PC-9 (cell line): ENCODE measurements at regions not wholly inside any gene's neighbourhood (a gene's known extent, or its start where the extent isn't known, plus 50 kb on each side); places are given as distances from the start of the nearest gene placed in this dataset.

Experiments used
- BruUV-seq: library from RNA; stranded (reverse); fragments of 400-500 nt; replicated peaks from 2 replicates; lab custom pipeline; 2021; lab: Mats Ljungman, UMichigan
- CTCF ChIA-PET: fragments of 300-600 bp; sonication (Branson Sonifier 250); formaldehyde crosslinking; loops from one replicate; lab custom pipeline; 2022; ENCODE audit warnings: antibody characterized with exemption; lab: Charles Lee
- POLR2A ChIA-PET: fragments of 300-600 bp; sonication (Branson Sonifier 250); formaldehyde crosslinking; loops from one replicate; lab custom pipeline; 2022; ENCODE audit warnings: antibody characterized with exemption; ENCODE audit not compliant: unreplicated experiment; lab: Charles Lee
- DNase-seq, 2 experiments: peaks; one replicate each; pipeline versions ENCODE4 v3.0.0 to v3.0.0-alpha.2; 2015 to 2022; ENCODE audit warnings: mixed read lengths in 1 of 2
- H2AFZ ChIP-seq: fragments of 200-600 bp; sonication (generic); 2 replicates; pipeline ENCODE4 v1.8.1; 2017; ENCODE audit warnings: antibody characterized with exemption
- H3F3A ChIP-seq: fragments of 200-600 bp; sonication (generic); 2 replicates; pipeline ENCODE4 v1.8.1; 2017; ENCODE audit warnings: antibody characterized with exemption, mild to moderate bottlenecking, low read depth; ENCODE audit not compliant: insufficient read depth
- H3K27ac ChIP-seq: fragments of 200-600 bp; sonication (generic); 2 replicates; pipeline ENCODE4 v1.6.1; 2016; ENCODE audit warnings: mixed run types
- H3K27me3 ChIP-seq: fragments of 200-600 bp; sonication (generic); 2 replicates; pipeline ENCODE4 v1.6.1; 2016; ENCODE audit warnings: low read depth, mixed run types; ENCODE audit not compliant: insufficient read depth
- H3K36me3 ChIP-seq: fragments of 200-600 bp; sonication (generic); 2 replicates; pipeline ENCODE4 v1.6.1; 2016; ENCODE audit warnings: low read depth, mixed run types
- H3K4me1 ChIP-seq: fragments of 200-600 bp; sonication (generic); replicated peaks from 2 replicates; pipeline ENCODE4 v1.6.1; 2016; ENCODE audit warnings: mixed run types; ENCODE audit not compliant: insufficient read depth
- H3K4me2 ChIP-seq: fragments of 200-600 bp; sonication (generic); 2 replicates; pipeline ENCODE4 v1.6.1; 2017; ENCODE audit warnings: mixed run types
- H3K4me3 ChIP-seq: fragments of 200-600 bp; sonication (generic); 2 replicates; pipeline ENCODE4 v1.6.1; 2016; ENCODE audit warnings: mixed run types
- H3K79me2 ChIP-seq: fragments of 200-600 bp; sonication (generic); 2 replicates; pipeline ENCODE4 v1.6.1; 2017; ENCODE audit warnings: low read depth, mixed run types
- H3K9me2 ChIP-seq: fragments of 200-600 bp; sonication (generic); 2 replicates; pipeline ENCODE4 v1.8.1; 2017; ENCODE audit warnings: mild to moderate bottlenecking; ENCODE audit not compliant: insufficient read depth
- H3K9me3 ChIP-seq: fragments of 200-600 bp; sonication (generic); 2 replicates; pipeline ENCODE4 v1.8.1; 2016; ENCODE audit warnings: low read depth; ENCODE audit not compliant: insufficient read depth
- H4K20me1 ChIP-seq: fragments of 200-600 bp; sonication (generic); 2 replicates; pipeline ENCODE4 v1.8.1; 2017; ENCODE audit not compliant: insufficient read depth
- CTCF ChIP-seq: fragments of 200-600 bp; sonication (generic); conservative IDR thresholded peaks from 2 replicates; pipeline ENCODE4 v1.6.1; 2017; ENCODE audit warnings: mixed run types, antibody characterized with exemption, mild to moderate bottlenecking, moderate library complexity
- EZH2 ChIP-seq: fragments of 200-600 bp; sonication (generic); IDR thresholded peaks from 2 replicates; pipeline ENCODE4 v1.8.0; 2017; ENCODE audit warnings: antibody characterized with exemption, low read depth
- intact Hi-C: fragments of 100-400 bp; cut with micrococcal nuclease; formaldehyde crosslinking; loops from one replicate; pipeline ENCODE4 v1.10.0; 2022; ENCODE audit not compliant: unreplicated experiment

GRCh38 chr3:170714562-170715535 is 129.0 kb upstream of the SLC7A14 start:
- H3K79me2 ChIP-seq = no peaks in the 10 kb centered on the region
- peaks cover 29% of the 10 kb centered on the region for H3F3A ChIP-seq
- H3K27me3 ChIP-seq = no peaks in the 10 kb centered on the region
- H4K20me1 ChIP-seq = no peaks in the 10 kb centered on the region
- peaks cover 37% of the 10 kb centered on the region for H3K4me1 ChIP-seq
- peak overlapping the region; percentile 68 for H3K27ac ChIP-seq
- intact Hi-C loops = loop anchor here (1.0 to 5.0 kb wide), 5 partner anchors 26 to 1932 kb away; no protein-coding TSS in a partner anchor
- BruUV-seq = no TSS peak
- no peak for TF ChIP-seq EZH2
- no peak for TF ChIP-seq CTCF
- H2AFZ ChIP-seq = no peak overlapping the region
- ChIA-PET CTCF (interaction anchor here (0.8 to 1.5 kb wide), 2 partner anchors 94 to 97 kb away, joined by 4 to 5 read pairs; no protein-coding TSS in a partner anchor), POLR2A (interaction anchor here (0.7 kb wide), 2 partner anchors 298 to 534 kb away, joined by 3 read pairs; no protein-coding TSS in a partner anchor)
- peak overlapping the region; percentile 39 for H3K4me2 ChIP-seq
- peak in 1 of 2 experiments; percentile 91 for DNase-seq
- H3K4me3 ChIP-seq = no peak overlapping the region
- H3K9me3 ChIP-seq = peaks cover 31% of the 10 kb centered on the region
- H3K36me3 ChIP-seq = no peaks in the 10 kb centered on the region
- no peaks in the 10 kb centered on the region for H3K9me2 ChIP-seq

GRCh38 chr3:170714122-170714521 is 128.2 kb upstream of the SLC7A14 start:
- Histone ChIP-seq H3K4me3 (no peak overlapping the region; the same call in 1 of the 2 replicates), H2AFZ (no peak overlapping the region; the same call in 1 of the 2 replicates), H3K4me2 (peak overlapping the region; percentile 39), H3K9me2 (no peaks in the 10 kb centered on the region), H3K27ac (peak overlapping the region; percentile 68), H3K79me2 (no peaks in the 10 kb centered on the region), H3K27me3 (no peaks in the 10 kb centered on the region), H3K4me1 (peaks cover 37% of the 10 kb centered on the region), H4K20me1 (no peaks in the 10 kb centered on the region), H3K9me3 (peaks cover 33% of the 10 kb centered on the region), H3K36me3 (no peaks in the 10 kb centered on the region), H3F3A (peaks cover 29% of the 10 kb centered on the region)
- DNase-seq = peak in 1 of 2 experiments; percentile 81
- BruUV-seq = no TSS peak
- TF ChIP-seq EZH2 (no peak), CTCF (no peak)
- CTCF ChIA-PET = interaction anchor here (0.8 to 1.5 kb wide), 3 partner anchors 28 to 97 kb away, joined by 3 to 5 read pairs (median 4); no protein-coding TSS in a partner anchor
- intact Hi-C loops = loop anchor here (1.0 kb wide), 4 partner anchors 25 to 95 kb away; no protein-coding TSS in a partner anchor
- POLR2A ChIA-PET = interaction anchor here (0.7 to 1.2 kb wide), 2 partner anchors 24 to 298 kb away, joined by 3 to 17 read pairs; no protein-coding TSS in a partner anchor

GRCh38 chr3:170713653-170714052 is 127.8 kb upstream of the SLC7A14 start:
- no peaks in the 10 kb centered on the region for H3K79me2 ChIP-seq
- peak in 1 of 2 experiments; percentile 51 for DNase-seq
- intact Hi-C loops = loop anchor here (1.0 kb wide), 4 partner anchors 24 to 96 kb away; no protein-coding TSS in a partner anchor
- ChIA-PET POLR2A (interaction anchor here (0.6 to 1.2 kb wide), 3 partner anchors 24 to 227 kb away, joined by 3 to 17 read pairs (median 4); partner anchors contain the start of gene RPL22L1), CTCF (interaction anchor here (0.5 to 1.5 kb wide), 3 partner anchors 29 to 452 kb away, joined by 3 to 4 read pairs (median 4); no protein-coding TSS in a partner anchor)
- no TSS peak for BruUV-seq
- peaks cover 29% of the 10 kb centered on the region for H3F3A ChIP-seq
- TF ChIP-seq CTCF (no peak), EZH2 (no peak)
- peaks cover 33% of the 10 kb centered on the region for H3K9me3 ChIP-seq
- H3K4me1 ChIP-seq = peaks cover 37% of the 10 kb centered on the region
- H3K36me3 ChIP-seq = no peaks in the 10 kb centered on the region
- no peaks in the 10 kb centered on the region for H3K9me2 ChIP-seq
- peak overlapping the region; percentile 39 for H3K4me2 ChIP-seq
- H3K4me3 ChIP-seq = no peak overlapping the region; the same call in 1 of the 2 replicates
- H3K27me3 ChIP-seq = no peaks in the 10 kb centered on the region
- no peak overlapping the region for H2AFZ ChIP-seq
- H3K27ac ChIP-seq = peak overlapping the region; percentile 68
- no peaks in the 10 kb centered on the region for H4K20me1 ChIP-seq
